ENCODE measurements at regions not wholly inside any gene's neighbourhood (a gene's known extent, or its start where the extent isn't known, plus 50 kb on each side); places are given as distances from the start of the nearest gene placed in this dataset.

- Histone ChIP-seq H3K27me3 (ENCODE audit: insufficient read depth, low read length) (no peaks in the 10 kb centered on the region), H3K79me2 (ENCODE audit: insufficient read depth, low read length) (no peaks in the 10 kb centered on the region), H3K4me2 (ENCODE audit: insufficient read depth, low read length) (no peak overlapping the region), H3K4me1 (ENCODE audit: insufficient read depth, low read length) (no peaks in the 10 kb centered on the region), H4K20me1 (ENCODE audit: insufficient read depth, low read length) (no peaks in the 10 kb centered on the region), H3K36me3 (ENCODE audit: insufficient read depth, low read length) (no peaks in the 10 kb centered on the region), H3K27ac (ENCODE audit: low read depth, low read length) (no peak overlapping the region), H2AFZ (ENCODE audit: low read length) (no peak overlapping the region), H3K9me3 (ENCODE audit: low read depth, low read length) (no peaks in the 10 kb centered on the region), H3K4me3 (ENCODE audit: insufficient read depth, low read length) (no peak overlapping the region)
- no peak for TF ChIP-seq CTCF (IDR thresholded peaks at IDR 0.05; ENCODE audit: extremely low read depth, low read depth, low read length)
- DNase-seq (ENCODE audit: insufficient read length, low spot score, missing footprints), result no peak
Observed at GRCh38 chr4:29566371-29566770, 1153.8 kb upstream of the PCDH7 start.

- H2AFZ ChIP-seq (ENCODE audit: low read length), result no peak overlapping the region
Observed at GRCh38 chr4:29571322-29571721, 1148.8 kb upstream of the PCDH7 start.

GRCh38 chr4:29578329-29578728, 1141.8 kb upstream of the PCDH7 start:
- Histone ChIP-seq H3K36me3 (ENCODE audit: insufficient read depth, low read length) (no peaks in the 10 kb centered on the region), H3K27me3 (ENCODE audit: insufficient read depth, low read length) (no peaks in the 10 kb centered on the region), H3K9me3 (ENCODE audit: low read depth, low read length) (peaks cover 2% of the 10 kb centered on the region), H3K27ac (ENCODE audit: low read depth, low read length) (no peak overlapping the region), H3K79me2 (ENCODE audit: insufficient read depth, low read length) (no peaks in the 10 kb centered on the region), H3K4me1 (ENCODE audit: insufficient read depth, low read length) (no peaks in the 10 kb centered on the region), H3K4me2 (ENCODE audit: insufficient read depth, low read length) (no peak overlapping the region), H4K20me1 (ENCODE audit: insufficient read depth, low read length) (no peaks in the 10 kb centered on the region), H3K4me3 (ENCODE audit: insufficient read depth, low read length) (no peak overlapping the region), H2AFZ (ENCODE audit: low read length) (no peak overlapping the region)
- TF ChIP-seq CTCF (IDR thresholded peaks at IDR 0.05; ENCODE audit: extremely low read depth, low read depth, low read length), result no peak
- no peak for DNase-seq (ENCODE audit: insufficient read length, low spot score, missing footprints)

More at GRCh38 chr4:29571322-29571721, 1148.8 kb upstream of the PCDH7 start:
- no peak for TF ChIP-seq CTCF (IDR thresholded peaks at IDR 0.05; ENCODE audit: extremely low read depth, low read depth, low read length)
- no peak overlapping the region for H3K4me2 ChIP-seq (ENCODE audit: insufficient read depth, low read length)
- DNase-seq (ENCODE audit: insufficient read length, low spot score, missing footprints), result no peak
- no peaks in the 10 kb centered on the region for H3K79me2 ChIP-seq (ENCODE audit: insufficient read depth, low read length)
- H3K9me3 ChIP-seq (ENCODE audit: low read depth, low read length), result no peaks in the 10 kb centered on the region
- no peaks in the 10 kb centered on the region for H4K20me1 ChIP-seq (ENCODE audit: insufficient read depth, low read length)
- no peaks in the 10 kb centered on the region for H3K27me3 ChIP-seq (ENCODE audit: insufficient read depth, low read length)
- no peaks in the 10 kb centered on the region for H3K4me1 ChIP-seq (ENCODE audit: insufficient read depth, low read length)
- no peaks in the 10 kb centered on the region for H3K36me3 ChIP-seq (ENCODE audit: insufficient read depth, low read length)
- no peak overlapping the region for H3K27ac ChIP-seq (ENCODE audit: low read depth, low read length)
- H3K4me3 ChIP-seq (ENCODE audit: insufficient read depth, low read length), result no peak overlapping the region

GRCh38 chr4:29581457-29581856, 1138.7 kb upstream of the PCDH7 start:
- Histone ChIP-seq H2AFZ (ENCODE audit: low read length) (no peak overlapping the region), H3K79me2 (ENCODE audit: insufficient read depth, low read length) (no peaks in the 10 kb centered on the region), H3K27me3 (ENCODE audit: insufficient read depth, low read length) (no peaks in the 10 kb centered on the region), H3K4me2 (ENCODE audit: insufficient read depth, low read length) (no peak overlapping the region), H3K9me3 (ENCODE audit: low read depth, low read length) (peaks cover 2% of the 10 kb centered on the region), H3K36me3 (ENCODE audit: insufficient read depth, low read length) (no peaks in the 10 kb centered on the region), H3K4me3 (ENCODE audit: insufficient read depth, low read length) (no peak overlapping the region), H4K20me1 (ENCODE audit: insufficient read depth, low read length) (no peaks in the 10 kb centered on the region), H3K27ac (ENCODE audit: low read depth, low read length) (no peak overlapping the region), H3K4me1 (ENCODE audit: insufficient read depth, low read length) (no peaks in the 10 kb centered on the region)
- no peak for TF ChIP-seq CTCF (IDR thresholded peaks at IDR 0.05; ENCODE audit: extremely low read depth, low read depth, low read length)
- DNase-seq (ENCODE audit: insufficient read length, low spot score, missing footprints), result no peak
